HG03280 (cell line): ENCODE measurements at regions not wholly inside any gene's neighbourhood (a gene's known extent, or its start where the extent isn't known, plus 50 kb on each side); places are given as distances from the start of the nearest gene placed in this dataset.
"Not testable (repeated sequence)": the region's sequence is repeated elsewhere in the genome, so short reads cannot be mapped to it uniquely, and the experiment has no call there.

Experiments
- ATAC-seq: cut with Tn5 transposase; IDR thresholded peaks from one replicate; pipeline ENCODE4 v1.9.1; 2021; ENCODE audit warnings: mild to moderate bottlenecking, moderate library complexity; ENCODE audit not compliant: unreplicated experiment

DNA sequence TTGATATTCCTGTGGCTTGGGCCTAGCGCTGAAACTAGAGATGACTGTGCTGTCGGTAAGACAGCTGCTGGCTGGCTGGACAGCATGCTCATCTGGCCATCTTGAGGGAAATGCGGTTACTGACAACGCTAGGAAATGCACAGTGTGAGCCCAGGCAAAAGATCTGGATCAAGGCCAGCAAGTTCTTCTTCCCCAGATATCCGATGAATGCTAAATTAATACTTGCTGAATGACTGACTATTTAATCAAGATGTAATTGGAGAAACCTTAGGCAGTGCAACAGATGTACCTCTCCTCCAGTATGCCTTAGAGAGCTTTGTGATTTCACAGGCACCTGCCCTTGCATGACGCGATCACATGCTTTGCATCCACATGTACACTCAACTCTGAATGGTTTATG, 659.1 kb downstream of the EFNA5 start:
- ATAC-seq = no peak

DNA sequence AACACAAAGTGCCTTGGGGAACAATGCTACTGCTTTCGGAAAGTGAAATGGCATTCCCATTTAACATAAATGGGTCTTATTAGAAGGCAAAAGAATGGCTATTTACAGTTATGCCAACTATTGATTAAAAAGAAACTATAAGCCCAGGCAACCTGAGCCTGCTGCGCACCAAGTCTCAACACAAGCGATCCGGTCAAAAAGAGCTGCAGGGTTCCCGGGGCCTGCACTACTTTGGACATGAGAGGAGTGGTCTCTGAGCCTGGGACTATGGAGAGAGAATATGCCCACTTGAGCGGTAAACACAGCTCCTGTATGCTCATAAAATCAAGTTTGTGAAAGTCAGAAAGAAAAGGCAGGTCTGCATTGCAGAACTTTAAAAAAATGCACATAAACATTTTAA, 660.7 kb downstream of the EFNA5 start:
- no peak for ATAC-seq

DNA sequence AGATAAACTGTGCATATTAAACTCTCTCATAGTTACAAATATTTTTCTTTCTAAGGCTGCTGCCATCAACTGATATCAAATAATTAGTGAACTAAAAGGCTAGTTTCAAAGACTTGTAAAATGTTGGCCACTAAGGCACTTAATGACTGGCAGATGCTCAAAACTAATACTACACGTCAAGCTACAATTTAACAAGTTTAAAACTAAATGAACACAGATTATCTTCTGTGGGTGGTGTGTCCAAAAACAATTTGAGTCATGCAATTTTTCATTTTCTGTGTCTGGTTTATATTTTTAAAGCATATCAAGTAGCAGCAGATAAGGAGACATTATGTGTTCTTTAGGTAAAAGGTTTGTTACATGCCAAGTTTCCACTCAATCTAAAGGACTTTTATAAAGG, 665.1 kb downstream of the EFNA5 start:
- no peak for ATAC-seq

DNA sequence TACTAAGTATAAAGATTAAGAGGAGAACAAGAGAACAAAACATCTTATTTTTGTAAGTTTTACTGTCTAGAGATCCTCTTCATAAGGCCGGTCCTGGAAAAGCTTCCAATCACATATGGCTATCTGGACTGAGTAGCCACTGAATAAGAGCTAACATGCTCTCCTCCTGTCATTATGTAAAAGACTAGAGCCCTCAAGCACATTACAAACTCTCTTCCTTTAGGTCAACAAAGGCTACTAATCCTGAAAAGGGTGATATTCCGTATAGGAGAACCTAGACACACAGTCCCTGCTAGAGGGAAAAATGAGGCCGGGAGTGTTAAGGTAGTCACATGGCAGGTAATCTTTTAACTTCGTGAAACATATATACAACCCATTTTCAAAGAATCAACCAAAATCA, 665.6 kb downstream of the EFNA5 start:
- no peak for ATAC-seq

DNA sequence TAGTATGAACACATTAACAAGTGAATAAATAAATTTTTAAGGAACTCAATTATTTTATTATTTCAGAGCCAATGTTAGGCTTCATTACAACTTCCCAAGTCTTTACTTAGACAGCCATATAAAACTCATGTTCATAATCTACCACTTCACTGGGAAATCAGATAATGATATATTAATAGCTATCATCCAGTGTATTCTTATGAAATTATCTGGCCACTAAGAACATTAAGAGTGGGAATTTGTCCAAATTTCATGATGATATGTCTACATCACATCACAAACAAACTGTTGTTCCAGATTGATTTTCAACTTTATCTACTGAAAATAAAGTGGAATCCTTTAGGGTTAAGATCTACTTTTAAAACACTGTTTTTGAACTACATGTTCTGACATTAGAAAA, 668.6 kb downstream of the EFNA5 start:
- ATAC-seq = no peak

DNA sequence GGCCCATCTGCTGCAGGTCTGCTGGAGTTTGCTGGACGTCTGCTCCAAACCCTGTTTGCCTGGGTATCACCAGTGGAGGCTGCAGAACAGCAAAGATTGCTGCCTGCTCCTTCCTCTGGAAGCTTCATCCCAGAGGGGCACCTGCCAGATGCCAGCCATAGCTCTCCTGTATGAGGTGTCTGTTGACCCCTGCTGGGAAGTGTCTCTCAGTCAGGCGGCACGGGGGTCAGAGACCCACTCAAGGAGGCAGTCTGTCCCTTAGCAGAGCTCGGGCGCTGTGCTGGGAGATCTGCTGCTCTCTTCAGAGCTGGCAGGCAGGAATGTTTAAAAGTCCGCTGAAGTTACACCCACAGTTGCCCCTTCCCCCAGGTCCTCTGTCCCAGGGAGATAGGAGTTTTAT, 671.2 kb downstream of the EFNA5 start:
- not testable (repeated sequence) for ATAC-seq

DNA sequence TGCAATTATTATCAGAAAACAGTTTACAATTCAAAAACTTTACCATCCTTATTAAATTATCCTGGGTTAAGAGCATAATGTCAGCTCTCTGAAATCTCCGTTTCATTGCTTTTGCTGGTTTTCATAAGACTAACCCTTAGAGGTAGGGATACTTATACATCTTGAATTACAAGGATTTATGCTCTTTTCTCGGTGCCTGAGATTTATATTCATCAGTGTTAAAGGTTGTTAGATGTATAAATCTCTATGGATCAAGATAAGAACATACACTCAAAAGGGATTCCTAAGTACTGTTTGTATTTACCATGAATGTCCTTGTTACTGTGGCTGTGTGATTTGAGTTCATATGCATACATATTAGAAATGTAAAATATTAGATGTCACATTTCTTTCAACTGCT, 684.7 kb downstream of the EFNA5 start:
- no peak for ATAC-seq

DNA sequence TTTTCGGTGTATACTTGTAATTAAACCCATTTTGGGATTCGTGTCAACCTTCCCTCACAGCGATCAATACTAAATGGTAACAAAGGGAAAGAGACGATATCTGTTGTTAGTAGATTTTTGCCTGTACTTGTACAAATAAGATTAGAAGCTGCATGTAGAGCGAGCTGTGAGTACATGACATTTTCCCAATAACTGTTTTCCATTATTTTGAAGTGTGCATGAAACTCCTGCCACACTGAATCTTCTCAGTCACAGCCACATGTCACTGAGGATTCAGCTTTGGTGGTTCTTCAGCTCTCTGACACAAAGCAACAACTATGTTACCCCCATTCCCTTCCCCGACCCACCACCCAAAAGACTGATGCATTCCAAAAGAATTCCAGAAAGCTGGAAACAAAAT, 685.6 kb downstream of the EFNA5 start:
- ATAC-seq = no peak

DNA sequence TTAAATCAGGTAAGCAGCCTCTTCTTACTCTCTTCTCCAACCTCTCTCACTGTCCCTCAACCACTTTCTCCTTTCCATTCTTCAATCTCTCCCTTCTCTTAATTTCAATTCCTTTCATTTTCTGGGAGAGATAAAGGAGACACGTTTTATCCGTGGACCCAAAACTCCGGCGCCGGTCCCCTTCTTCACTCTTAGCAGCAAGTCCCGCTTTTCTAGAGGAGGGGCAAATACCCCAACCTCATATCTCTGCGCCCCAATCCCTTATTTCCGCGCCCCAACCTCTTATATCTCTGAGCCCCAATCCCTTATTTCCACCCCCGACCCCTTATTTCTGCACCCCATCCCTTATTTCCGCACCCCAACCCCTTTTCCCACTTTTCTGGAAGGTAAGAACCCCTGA, 691.6 kb downstream of the EFNA5 start:
- not testable (repeated sequence) for ATAC-seq

DNA sequence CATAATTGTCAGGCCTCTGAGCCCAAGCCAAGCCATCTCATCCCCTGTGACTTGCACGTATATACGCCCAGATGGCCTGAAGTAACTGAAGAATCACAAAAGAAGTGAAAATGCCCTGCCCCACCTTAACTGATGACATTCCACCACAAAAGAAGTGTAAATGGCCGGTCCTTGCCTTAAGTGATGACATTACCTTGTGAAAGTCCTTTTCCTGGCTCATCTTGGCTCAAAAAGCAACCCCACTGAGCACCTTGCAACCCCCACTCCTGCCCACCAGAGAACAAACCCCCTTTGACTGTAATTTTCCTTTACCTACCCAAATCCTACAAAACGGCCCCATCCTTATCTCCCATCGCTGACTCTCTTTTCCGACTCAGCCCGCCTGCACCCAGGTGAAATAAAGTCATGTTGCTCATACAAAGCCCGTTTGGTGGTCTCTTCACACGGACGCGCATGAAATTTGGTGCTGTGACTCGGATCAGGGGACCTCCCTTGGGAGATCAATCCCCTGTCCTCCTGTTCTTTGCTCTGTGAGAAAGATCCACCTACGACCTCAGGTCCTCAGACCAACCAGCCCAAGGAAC, 692.1 kb downstream of the EFNA5 start:
- not testable (repeated sequence) for ATAC-seq

DNA sequence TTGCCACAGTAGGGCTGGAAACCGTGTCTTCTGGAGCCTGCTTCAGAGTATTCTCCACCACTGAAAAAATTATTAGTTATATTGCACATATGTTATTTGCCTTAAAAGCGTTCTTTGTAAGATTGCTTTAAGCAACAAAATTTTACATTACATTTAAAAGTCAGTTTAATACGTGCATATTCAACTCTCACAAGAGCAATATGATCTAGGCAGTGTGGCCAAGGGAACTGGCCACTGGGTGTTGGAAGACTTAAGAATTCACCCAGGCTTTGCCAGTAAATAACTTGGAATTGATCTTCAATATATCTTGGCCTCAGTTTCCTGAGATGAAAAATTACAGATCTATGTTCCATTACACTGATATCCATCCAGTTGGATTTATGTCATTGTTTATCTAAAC, 694.4 kb downstream of the EFNA5 start:
- ATAC-seq = no peak

DNA sequence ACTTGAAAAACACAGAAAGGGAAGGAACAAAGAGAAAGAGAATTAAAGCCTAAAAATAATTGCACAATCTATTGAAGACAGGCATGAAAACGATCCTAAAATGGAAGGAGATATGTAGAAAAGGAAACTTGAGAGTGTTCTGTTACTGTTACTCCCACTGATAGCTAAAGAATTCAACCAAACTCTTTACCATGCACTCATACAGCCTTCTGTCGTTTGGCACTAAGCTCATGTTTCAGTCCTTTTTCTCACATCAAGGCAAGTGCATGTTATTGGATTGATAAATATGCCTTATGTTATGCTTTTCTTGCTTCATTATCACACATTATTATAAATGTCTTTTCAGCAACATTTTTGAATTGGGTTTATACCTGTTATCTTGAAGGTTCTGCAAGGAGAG, 696.5 kb downstream of the EFNA5 start:
- no peak for ATAC-seq

DNA sequence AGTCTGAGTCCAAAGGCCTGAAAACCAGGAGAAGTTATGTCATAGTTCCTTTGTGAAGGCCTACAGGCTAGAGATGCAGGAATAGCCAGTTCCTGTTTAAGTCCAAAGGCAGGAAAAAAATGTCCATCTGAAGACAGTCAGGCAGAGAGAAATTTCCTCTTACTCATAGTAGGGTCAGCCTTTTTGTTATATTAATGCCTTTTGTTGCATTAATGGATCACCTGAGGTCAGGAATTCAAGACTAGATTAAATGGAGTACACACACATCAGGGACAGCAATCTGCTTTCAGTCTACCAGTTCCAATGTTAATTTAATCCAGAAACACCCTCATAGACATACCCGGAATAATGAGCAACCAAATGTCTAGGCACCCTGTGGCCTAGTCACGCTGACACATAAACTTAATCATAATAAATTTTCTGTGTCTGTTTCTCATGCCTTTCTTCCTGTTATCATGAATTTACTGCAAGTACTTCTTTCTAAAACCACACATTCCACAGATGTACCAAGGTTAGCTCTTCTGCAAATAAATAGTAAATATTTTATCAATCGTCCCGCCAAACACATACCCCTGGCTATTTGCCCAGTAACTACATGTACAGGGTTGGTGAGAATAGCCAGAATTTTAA, 703.9 kb downstream of the EFNA5 start:
- no peak for ATAC-seq

DNA sequence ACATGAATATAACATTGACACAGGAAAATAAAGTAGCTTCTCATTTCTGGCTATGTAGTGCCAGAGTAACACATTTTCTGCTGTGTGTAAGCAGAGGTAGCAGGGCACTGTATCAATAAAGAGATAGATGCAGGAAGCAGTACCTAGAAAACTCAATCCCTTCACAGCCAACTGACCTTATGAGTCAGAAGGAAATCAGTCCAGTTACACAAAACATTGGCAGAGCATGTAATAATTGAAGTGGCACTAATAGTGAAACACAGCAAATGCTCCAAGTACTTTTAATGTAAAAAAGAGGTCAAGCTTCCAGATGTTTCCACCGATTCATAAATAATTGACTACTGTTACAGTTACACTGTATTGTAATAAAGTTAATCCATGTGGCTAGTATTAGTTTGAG, 706.6 kb downstream of the EFNA5 start:
- no peak for ATAC-seq

DNA sequence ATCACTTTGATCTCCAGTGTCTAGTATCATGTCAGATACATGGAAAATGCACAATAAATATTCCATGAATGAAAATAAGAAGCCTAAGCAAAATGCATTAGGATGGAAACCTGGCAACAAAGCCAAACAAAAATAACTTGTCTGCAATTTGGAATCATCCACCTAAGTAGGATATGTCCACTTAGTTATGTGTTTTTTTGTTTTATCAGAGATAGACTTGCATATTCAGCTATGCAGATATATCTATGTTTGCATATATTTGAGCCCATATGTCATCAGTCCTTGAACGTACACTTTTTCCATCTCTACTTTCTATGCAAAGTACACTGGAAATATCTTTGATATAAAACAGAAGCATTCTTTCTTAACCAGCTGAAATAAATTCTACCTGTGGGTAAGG, 707.1 kb downstream of the EFNA5 start:
- no peak for ATAC-seq

DNA sequence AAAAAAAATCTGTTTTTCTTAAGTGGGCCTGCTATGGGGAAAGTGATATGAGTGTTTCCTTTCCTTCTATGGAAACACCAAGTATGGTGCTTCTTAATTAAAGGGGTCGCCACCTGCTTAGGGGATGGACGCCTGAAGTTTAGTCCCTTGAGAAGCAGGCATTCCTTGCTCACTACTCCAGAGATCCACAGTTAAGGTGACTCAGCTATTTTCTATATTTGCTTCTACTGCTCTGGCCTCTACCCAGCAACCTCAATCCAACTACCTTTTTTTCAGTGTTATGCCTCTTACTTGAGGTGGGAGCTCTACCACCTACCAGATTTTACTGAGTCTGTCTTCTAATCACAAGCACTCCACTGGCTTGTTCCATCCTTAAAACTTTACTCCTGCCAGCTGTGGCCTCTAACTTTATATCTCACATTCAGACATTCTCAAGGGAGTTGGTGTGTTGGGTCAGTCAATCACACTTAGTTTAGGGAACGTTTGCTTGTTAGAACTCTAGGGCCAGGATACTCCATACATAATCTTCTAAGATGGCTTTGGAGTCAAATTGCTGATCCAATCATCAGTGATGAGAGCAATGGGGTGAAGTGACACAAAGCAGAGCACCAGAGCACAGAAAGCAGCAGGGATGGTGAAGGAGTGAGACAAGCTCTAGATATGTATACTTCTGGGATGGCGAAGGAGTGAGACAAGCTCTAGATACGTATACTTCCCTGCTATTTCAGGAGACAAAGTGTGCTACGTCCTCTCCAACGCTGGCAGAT, 708.1 kb downstream of the EFNA5 start:
- no peak for ATAC-seq

DNA sequence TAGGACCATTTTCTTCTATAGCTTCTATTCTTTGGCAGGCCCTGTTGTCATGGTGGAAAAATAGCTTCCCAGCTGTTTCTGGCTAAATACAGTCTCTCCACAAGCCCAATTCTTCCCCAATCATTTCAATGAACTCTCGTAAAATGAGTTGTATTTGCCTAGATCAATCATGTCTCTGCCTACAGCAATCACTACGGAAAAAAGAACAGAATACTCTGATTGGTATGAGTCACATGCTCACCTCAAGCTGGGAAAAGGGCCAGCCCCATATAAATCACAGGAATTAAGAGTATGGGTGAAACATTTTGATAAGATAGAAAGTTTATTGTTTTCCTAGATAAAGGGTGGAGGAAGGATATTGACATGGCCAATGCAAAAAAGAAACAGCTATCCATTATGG, 711.4 kb downstream of the EFNA5 start:
- ATAC-seq = no peak

DNA sequence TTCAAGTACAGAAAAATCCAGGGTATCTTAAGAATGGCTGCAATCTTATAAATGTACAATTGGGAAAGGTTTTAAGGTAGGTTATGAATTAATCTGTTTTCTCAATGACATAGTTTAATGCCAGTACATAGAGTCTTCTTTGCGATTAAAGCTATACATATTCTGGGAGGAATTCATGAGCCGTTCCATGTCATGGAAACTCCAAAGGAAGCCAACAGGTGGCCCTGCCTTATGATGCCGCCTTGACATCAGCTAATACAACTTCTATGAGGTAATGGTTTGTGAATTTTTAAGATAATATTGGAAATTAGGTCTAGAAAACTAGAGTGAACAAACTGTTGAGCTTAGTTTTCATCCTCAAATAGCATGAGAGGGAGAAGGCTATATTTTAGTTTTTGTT, 713.4 kb downstream of the EFNA5 start:
- no peak for ATAC-seq

DNA sequence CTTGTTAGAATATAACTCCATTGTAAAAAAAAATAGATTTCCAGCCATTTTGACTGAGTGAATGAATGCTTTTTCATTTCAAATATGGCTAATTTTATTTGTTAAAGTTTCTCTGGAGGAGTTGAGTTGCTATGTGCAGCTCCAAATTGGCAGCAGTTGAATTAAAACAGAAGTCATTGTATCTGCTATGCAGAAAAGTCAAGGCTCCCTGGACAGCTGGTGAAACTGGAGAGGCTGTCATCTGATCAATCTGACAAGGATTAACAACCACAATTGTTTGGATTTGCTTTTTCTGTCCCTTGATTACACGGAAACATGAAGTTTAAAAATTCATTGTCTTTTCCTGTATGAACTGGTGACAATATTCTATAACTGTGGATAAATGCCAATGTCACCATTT, 713.9 kb downstream of the EFNA5 start:
- no peak for ATAC-seq

DNA sequence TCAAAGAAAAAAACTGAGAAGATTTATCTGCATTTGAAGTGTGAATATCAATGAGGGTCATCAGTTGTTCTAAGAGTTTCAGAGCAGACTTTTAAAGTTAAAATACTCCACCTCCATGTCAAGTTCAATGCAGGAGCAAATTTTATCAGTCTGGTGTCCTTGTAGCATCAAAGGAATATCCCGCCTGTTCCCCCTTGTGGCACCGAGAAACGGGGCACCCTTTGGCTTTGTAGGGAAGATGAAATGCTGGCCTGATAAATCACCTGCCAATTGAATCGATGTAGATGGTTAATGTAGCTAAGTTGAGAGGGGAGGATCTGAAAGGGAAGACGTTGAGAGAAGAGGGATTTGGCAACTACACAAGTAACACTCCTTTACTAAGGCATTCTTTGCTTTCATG, 714.5 kb downstream of the EFNA5 start:
- no peak for ATAC-seq

DNA sequence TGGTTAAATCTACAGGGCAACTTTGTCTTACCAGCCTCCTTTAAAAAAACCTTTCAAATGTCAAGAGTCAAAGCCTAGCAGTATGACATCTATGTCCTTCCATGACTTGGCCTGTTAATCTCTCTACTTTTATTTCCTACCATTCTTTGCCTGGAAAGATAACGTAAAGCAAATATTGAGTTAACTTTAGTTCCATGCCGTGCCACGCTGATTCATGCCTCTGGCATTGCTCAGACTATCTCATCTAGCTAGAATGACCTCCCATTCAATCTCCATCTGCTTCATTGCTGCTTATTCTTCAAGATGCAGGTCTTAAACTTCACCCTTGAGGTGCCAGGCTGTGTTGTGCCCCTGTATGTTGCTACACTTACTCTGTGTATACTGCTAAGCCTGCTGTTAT, 729.8 kb downstream of the EFNA5 start:
- no peak for ATAC-seq

DNA sequence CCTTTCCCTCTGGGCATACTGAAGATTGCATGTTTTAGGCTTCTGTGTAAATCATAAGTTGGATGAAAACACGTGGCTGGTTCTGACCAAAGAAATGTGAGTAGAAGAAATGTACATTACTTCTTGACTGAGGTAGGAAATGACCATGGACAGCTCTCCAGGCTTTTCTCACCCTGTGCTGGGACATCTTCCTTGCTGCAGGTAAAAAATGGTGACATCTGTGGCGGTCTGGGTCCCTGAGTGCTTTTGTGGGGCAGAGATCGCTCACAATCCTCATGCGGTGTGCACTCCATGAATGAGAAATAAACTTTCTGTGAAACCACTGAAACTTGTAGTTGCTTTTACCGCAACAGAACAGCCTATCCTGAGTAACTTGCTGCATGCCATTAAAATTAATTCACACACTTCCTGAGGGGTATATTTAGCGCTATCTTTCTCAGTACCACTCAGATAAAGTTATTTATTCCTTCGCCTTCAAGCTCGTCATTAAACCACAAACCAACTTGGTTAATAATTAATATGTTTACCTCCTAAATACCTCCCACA, 730.4 kb downstream of the EFNA5 start:
- no peak for ATAC-seq
